ENCODE measurements at regions not wholly inside any gene's neighbourhood (a gene's known extent, or its start where the extent isn't known, plus 50 kb on each side); places are given as distances from the start of the nearest gene placed in this dataset.

- TF ChIP-seq, protein P1, sequence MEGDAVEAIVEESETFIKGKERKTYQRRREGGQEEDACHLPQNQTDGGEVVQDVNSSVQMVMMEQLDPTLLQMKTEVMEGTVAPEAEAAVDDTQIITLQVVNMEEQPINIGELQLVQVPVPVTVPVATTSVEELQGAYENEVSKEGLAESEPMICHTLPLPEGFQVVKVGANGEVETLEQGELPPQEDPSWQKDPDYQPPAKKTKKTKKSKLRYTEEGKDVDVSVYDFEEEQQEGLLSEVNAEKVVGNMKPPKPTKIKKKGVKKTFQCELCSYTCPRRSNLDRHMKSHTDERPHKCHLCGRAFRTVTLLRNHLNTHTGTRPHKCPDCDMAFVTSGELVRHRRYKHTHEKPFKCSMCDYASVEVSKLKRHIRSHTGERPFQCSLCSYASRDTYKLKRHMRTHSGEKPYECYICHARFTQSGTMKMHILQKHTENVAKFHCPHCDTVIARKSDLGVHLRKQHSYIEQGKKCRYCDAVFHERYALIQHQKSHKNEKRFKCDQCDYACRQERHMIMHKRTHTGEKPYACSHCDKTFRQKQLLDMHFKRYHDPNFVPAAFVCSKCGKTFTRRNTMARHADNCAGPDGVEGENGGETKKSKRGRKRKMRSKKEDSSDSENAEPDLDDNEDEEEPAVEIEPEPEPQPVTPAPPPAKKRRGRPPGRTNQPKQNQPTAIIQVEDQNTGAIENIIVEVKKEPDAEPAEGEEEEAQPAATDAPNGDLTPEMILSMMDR (IDR thresholded peaks at IDR 0.05; ENCODE audit: extremely low read depth, insufficient read depth, missing control alignments), result no peak
- no peak for DNase-seq (ENCODE audit: low spot score)
- in situ Hi-C loops (cut with MboI; ENCODE audit: low pct_unique_long_range_greater_than_20kb, low sequenced_read_pairs, unreplicated experiment), result no loop called here
These were observed 235.7 kb downstream of the EMX2 start for GRCh38 chr10:117778241-117778640.

GRCh38 chr10:117780411-117780810 lies 237.9 kb downstream of the EMX2 start:
- in situ Hi-C loops (cut with MboI; ENCODE audit: low pct_unique_long_range_greater_than_20kb, low sequenced_read_pairs, unreplicated experiment), result no loop called here
- TF ChIP-seq, protein P1 (IDR thresholded peaks at IDR 0.05; ENCODE audit: extremely low read depth, insufficient read depth, missing control alignments), result no peak
- no peak for DNase-seq (ENCODE audit: low spot score)

DNA sequence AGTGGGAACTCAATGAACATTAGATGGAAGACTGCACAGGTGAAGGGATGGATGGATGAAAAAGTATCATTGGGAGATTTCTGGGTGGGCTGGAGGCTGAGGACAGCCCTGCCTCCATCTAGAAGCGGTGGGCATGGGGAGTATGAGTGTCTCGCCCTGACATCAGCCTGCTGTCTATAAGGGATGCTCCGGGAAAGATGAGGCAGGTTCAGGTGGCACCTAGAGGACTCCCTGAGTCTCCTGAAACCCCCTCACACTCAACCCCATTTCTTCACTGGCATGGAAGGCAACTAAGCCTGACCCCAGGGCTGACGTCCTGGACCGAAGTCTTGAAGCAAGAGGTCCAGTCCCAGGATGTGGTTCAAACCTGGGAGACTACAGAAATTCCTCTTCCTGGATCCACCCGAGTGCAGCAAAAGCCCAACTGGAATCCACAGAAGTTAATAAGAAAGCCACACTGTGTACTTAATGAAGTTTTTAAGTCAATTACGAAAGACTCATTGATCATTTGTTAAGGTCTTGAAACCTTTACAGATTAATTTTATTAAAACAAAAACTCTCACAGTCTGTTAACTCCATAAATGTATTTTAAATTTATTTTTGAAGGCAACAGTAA lies 238.8 kb downstream of the EMX2 start:
- DNase-seq (ENCODE audit: low spot score), result no peak
- in situ Hi-C loops (cut with MboI; ENCODE audit: low pct_unique_long_range_greater_than_20kb, low sequenced_read_pairs, unreplicated experiment), result no loop called here
- TF ChIP-seq, protein P1 (IDR thresholded peaks at IDR 0.05; ENCODE audit: extremely low read depth, insufficient read depth, missing control alignments), result no peak

- no peak for DNase-seq (ENCODE audit: low spot score)
- in situ Hi-C loops (cut with MboI; ENCODE audit: low pct_unique_long_range_greater_than_20kb, low sequenced_read_pairs, unreplicated experiment), result no loop called here
- TF ChIP-seq, protein P1 (IDR thresholded peaks at IDR 0.05; ENCODE audit: extremely low read depth, insufficient read depth, missing control alignments), result no peak
These were observed 239.7 kb downstream of the EMX2 start for GRCh38 chr10:117782276-117782675.

DNA sequence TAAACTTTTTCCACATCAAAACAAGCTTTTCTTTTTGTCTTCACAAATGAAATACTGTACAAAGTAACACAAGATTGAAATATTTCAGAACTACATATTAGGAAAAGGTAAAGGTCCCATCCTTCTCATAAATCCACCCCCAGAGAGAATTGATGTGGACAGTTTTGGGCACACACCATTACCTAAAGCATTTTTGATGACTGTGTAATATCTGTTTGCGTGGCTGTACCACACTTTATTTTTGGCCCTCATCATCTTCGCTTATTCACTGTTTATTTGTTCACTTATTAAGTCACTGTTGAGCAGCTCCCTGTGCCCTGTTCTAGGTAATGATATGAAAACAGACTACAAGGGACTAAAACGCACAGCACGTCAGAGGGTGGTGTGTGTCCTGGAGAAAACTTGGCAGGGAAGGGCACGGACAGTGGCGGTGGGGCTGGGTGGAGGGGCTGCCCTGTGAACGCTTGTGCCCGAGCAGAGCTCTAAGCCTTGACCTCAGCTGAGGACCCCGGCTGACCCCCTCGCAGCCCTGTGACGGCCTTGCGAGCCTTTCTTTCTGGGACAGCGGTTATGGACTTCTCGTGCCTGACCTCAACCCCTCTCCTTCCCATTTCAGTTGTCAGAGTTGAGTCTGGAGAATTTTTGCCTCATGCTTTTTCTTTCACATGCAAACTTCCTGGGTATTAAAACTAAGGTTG lies 241.3 kb downstream of the EMX2 start:
- in situ Hi-C loops (cut with MboI; ENCODE audit: low pct_unique_long_range_greater_than_20kb, low sequenced_read_pairs, unreplicated experiment), result no loop called here
- no peak for DNase-seq (ENCODE audit: low spot score)
- TF ChIP-seq, protein P1 (IDR thresholded peaks at IDR 0.05; ENCODE audit: extremely low read depth, insufficient read depth, missing control alignments), result no peak

DNA sequence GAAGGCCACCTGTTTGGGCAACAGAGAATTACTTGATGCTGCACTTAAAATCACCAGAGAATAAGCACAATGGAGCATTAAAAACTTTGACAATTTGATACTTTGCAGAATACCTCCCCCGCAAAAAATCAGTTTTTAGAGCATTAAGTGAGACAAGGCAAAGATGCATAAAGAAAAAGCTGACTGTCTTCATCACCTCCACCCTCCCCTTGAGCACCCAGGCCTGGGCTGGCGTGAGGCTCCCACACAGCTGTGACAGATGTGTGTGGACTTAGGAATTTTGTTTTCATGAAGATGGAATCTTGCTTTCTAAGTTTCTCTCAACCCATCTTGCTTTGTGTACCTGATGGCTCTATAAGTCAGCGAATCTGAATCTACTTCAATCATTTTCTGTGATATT lies 242.2 kb downstream of the EMX2 start:
- no peak for DNase-seq (ENCODE audit: low spot score)
- in situ Hi-C loops (cut with MboI; ENCODE audit: low pct_unique_long_range_greater_than_20kb, low sequenced_read_pairs, unreplicated experiment), result no loop called here
- TF ChIP-seq, protein P1 (IDR thresholded peaks at IDR 0.05; ENCODE audit: extremely low read depth, insufficient read depth, missing control alignments), result no peak

All from GM13977 (cell line).